Parathyroid adenoma (tissue), 2 donors: ENCODE measurements at regions not wholly inside any gene's neighbourhood (a gene's known extent, or its start where the extent isn't known, plus 50 kb on each side); places are given as distances from the start of the nearest gene placed in this dataset.
"Not testable (repeated sequence)": the region's sequence is repeated elsewhere in the genome, so short reads cannot be mapped to it uniquely, and the experiment has no call there.

Experiments
- H2AFZ ChIP-seq: fragments of 300-600 bp; sonication (generic); one replicate; pipeline ENCODE4 v1.7.0; 2017; ENCODE audit warnings: antibody characterized with exemption, mild to moderate bottlenecking
- H3K27ac ChIP-seq: fragments of 300-600 bp; sonication (generic); one replicate; pipeline ENCODE4 v1.7.0; 2017
- H3K27me3 ChIP-seq: fragments of 300-600 bp; sonication (generic); one replicate; pipeline ENCODE4 v1.7.0; 2017; ENCODE audit warnings: low read length; ENCODE audit not compliant: control insufficient read depth, insufficient read depth
- H3K36me3 ChIP-seq: fragments of 300-600 bp; sonication (generic); one replicate; pipeline ENCODE4 v1.7.0; 2017; ENCODE audit warnings: low read length; ENCODE audit not compliant: control insufficient read depth, insufficient read depth
- H3K4me1 ChIP-seq: fragments of 300-600 bp; sonication (generic); one replicate; pipeline ENCODE4 v1.7.0; 2017; ENCODE audit warnings: control low read depth
- H3K4me2 ChIP-seq: fragments of 300-600 bp; sonication (generic); one replicate; pipeline ENCODE4 v1.7.0; 2017; ENCODE audit warnings: low read length
- H3K4me3 ChIP-seq: fragments of 300-600 bp; sonication (generic); one replicate; pipeline ENCODE4 v1.7.0; 2017; ENCODE audit warnings: low read depth, low read length
- H3K79me2 ChIP-seq: fragments of 300-600 bp; sonication (generic); one replicate; pipeline ENCODE4 v1.7.0; 2017; ENCODE audit warnings: control low read depth
- H3K9ac ChIP-seq: fragments of 300-600 bp; sonication (generic); one replicate; pipeline ENCODE4 v1.7.0; 2017; ENCODE audit warnings: mild to moderate bottlenecking
- H3K9me3 ChIP-seq: fragments of 300-600 bp; sonication (generic); one replicate; pipeline ENCODE4 v1.7.0; 2017; ENCODE audit warnings: low read length; ENCODE audit not compliant: control insufficient read depth
- CTCF ChIP-seq: fragments of 300-600 bp; sonication (generic); IDR thresholded peaks from one replicate; pipeline ENCODE4 v1.7.0; 2017; ENCODE audit warnings: antibody characterized with exemption, mild to moderate bottlenecking
- donor health status: primary hyperparathyroidism.

GRCh38 chr7:152947686-152948085 lies 188.1 kb downstream of the ACTR3B start:
- Histone ChIP-seq H3K79me2 (no peaks in the 10 kb centered on the region), H3K27ac (no peak overlapping the region), H3K4me3 (no peak overlapping the region), H3K9ac (no peak overlapping the region), H3K27me3 (no peaks in the 10 kb centered on the region), H2AFZ (no peak overlapping the region), H3K4me1 (no peaks in the 10 kb centered on the region), H3K36me3 (no peaks in the 10 kb centered on the region), H3K9me3 (no peaks in the 10 kb centered on the region), H3K4me2 (no peak overlapping the region)
- TF ChIP-seq CTCF, result no peak

GRCh38 chr7:152949253-152949652 lies 189.7 kb downstream of the ACTR3B start:
- H3K79me2 ChIP-seq, result no peaks in the 10 kb centered on the region
- no peaks in the 10 kb centered on the region for H3K36me3 ChIP-seq
- H3K9ac ChIP-seq, result no peak overlapping the region
- no peaks in the 10 kb centered on the region for H3K4me1 ChIP-seq
- no peaks in the 10 kb centered on the region for H3K9me3 ChIP-seq
- H3K4me2 ChIP-seq, result no peak overlapping the region
- no peak overlapping the region for H3K4me3 ChIP-seq
- H2AFZ ChIP-seq, result no peak overlapping the region
- no peak for TF ChIP-seq CTCF
- H3K27me3 ChIP-seq, result no peaks in the 10 kb centered on the region
- H3K27ac ChIP-seq, result no peak overlapping the region

- Histone ChIP-seq H3K36me3 (no peaks in the 10 kb centered on the region), H2AFZ (no peak overlapping the region), H3K9ac (no peak overlapping the region), H3K9me3 (no peaks in the 10 kb centered on the region), H3K27me3 (no peaks in the 10 kb centered on the region), H3K4me1 (no peaks in the 10 kb centered on the region), H3K4me3 (no peak overlapping the region), H3K27ac (no peak overlapping the region), H3K4me2 (no peak overlapping the region), H3K79me2 (no peaks in the 10 kb centered on the region)
- no peak for TF ChIP-seq CTCF
Observed at GRCh38 chr7:152949790-152950189, 190.2 kb downstream of the ACTR3B start.

- Histone ChIP-seq H2AFZ (no peak overlapping the region), H3K27me3 (no peaks in the 10 kb centered on the region), H3K4me2 (no peak overlapping the region), H3K9ac (no peak overlapping the region), H3K9me3 (no peaks in the 10 kb centered on the region), H3K4me1 (no peaks in the 10 kb centered on the region), H3K36me3 (no peaks in the 10 kb centered on the region), H3K79me2 (no peaks in the 10 kb centered on the region), H3K4me3 (no peak overlapping the region), H3K27ac (no peak overlapping the region)
- TF ChIP-seq CTCF, result no peak
Observed at GRCh38 chr7:152956006-152956405, 196.5 kb downstream of the ACTR3B start.

GRCh38 chr7:152959610-152960009 lies 200.1 kb downstream of the ACTR3B start:
- Histone ChIP-seq H2AFZ (no peak overlapping the region), H3K9ac (no peak overlapping the region), H3K4me3 (no peak overlapping the region), H3K36me3 (no peaks in the 10 kb centered on the region), H3K4me1 (no peaks in the 10 kb centered on the region), H3K27ac (no peak overlapping the region), H3K9me3 (no peaks in the 10 kb centered on the region), H3K79me2 (no peaks in the 10 kb centered on the region), H3K4me2 (no peak overlapping the region), H3K27me3 (no peaks in the 10 kb centered on the region)
- no peak for TF ChIP-seq CTCF

- not testable (repeated sequence) for H2AFZ ChIP-seq, H3K9ac ChIP-seq, H3K9me3 ChIP-seq, H3K36me3 ChIP-seq, H3K27me3 ChIP-seq, H3K4me3 ChIP-seq, H3K4me2 ChIP-seq, H3K4me1 ChIP-seq, H3K79me2 ChIP-seq, H3K27ac ChIP-seq
Observed at GRCh38 chr7:152961796-152962195, 202.2 kb downstream of the ACTR3B start.
